Tibial artery (tissue), 4 donors: ENCODE measurements at regions not wholly inside any gene's neighbourhood (a gene's known extent, or its start where the extent isn't known, plus 50 kb on each side); places are given as distances from the start of the nearest gene placed in this dataset.

ENCODE experiments used
- DNase-seq, 2 donors: peaks; one replicate each; pipeline ENCODE4 v3.0.0-alpha.2; 2019
- H3K27ac ChIP-seq, 2 donors: fragments of 200-600 bp; sonication (generic) in 1 of 2; 1 replicate in 1 of 2; 2 replicates in 1 of 2; pipeline ENCODE4 v1.5.1; 2018 to 2019; ENCODE audit warnings: mild to moderate bottlenecking in 1 of 2
- H3K27me3 ChIP-seq, 2 donors: fragments of 200-600 bp; sonication (generic) in 1 of 2; one replicate each; pipeline versions ENCODE4 v1.5.1 to v1.6.0; 2016 to 2019
- H3K36me3 ChIP-seq, 3 donors: fragments of 200-600 bp; sonication (generic) in 2 of 3; one replicate each; pipeline ENCODE4 v1.5.1; 2016 to 2019; ENCODE audit warnings: mild to moderate bottlenecking in 2 of 3
- H3K4me1 ChIP-seq, 4 donors: fragments of 200-600 bp; sonication (generic) in 2 of 4; 1 replicate in 3 of 4; 2 replicates in 1 of 4; pipeline ENCODE4 v1.5.1; 2016 to 2019
- H3K4me3 ChIP-seq, 2 donors: fragments of 200-600 bp; sonication (generic) in 1 of 2; 1 replicate in 1 of 2; 2 replicates in 1 of 2; pipeline ENCODE4 v1.5.1; 2018 to 2019; ENCODE audit warnings: mild to moderate bottlenecking in 2 of 2
- H3K9me3 ChIP-seq, 3 donors: fragments of 200-600 bp; sonication (generic) in 1 of 3; one replicate each; pipeline ENCODE4 v1.5.1; 2016 to 2019
- intact Hi-C: fragments of 100-400 bp; cut with DNase I; formaldehyde crosslinking; loops from one replicate; pipeline ENCODE4 v1.15.0; 2023; ENCODE audit warnings: low total_unique reads
- TF ChIP-seq, protein P1 (sequence below), 2 experiments: fragments of 200-600 bp in 1 of 2; fragments of 450-650 bp in 1 of 2; IDR thresholded peaks; one replicate each; pipeline ENCODE4 v1.5.1; 2017 to 2019; ENCODE audit warnings: antibody characterized with exemption in 2 of 2, mild to moderate bottlenecking in 1 of 2, moderate library complexity in 1 of 2

DNA sequence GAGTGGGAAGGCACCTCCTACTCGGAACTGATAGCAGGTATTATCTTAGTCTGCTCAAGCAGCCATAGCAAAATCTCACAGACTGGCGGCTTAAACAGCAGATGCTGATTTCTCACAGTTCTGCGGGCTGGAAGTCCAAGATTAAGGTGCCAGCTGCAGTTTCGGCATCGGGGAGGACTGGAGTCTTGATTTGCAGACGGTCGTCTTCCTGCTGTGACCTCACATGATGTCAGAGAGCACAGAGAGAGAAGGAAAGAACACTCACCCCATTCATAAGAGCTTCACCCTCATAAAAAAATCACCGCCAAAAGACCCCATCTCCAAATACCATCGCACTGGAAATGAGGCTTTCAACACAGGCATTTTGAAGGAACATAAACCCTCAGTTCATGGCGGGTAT, 216.5 kb upstream of the PITRM1 start:
- no peak overlapping the region for H3K4me3 ChIP-seq
- no peak overlapping the region for H3K27ac ChIP-seq
- DNase-seq, result no peak
- TF ChIP-seq, protein P1, sequence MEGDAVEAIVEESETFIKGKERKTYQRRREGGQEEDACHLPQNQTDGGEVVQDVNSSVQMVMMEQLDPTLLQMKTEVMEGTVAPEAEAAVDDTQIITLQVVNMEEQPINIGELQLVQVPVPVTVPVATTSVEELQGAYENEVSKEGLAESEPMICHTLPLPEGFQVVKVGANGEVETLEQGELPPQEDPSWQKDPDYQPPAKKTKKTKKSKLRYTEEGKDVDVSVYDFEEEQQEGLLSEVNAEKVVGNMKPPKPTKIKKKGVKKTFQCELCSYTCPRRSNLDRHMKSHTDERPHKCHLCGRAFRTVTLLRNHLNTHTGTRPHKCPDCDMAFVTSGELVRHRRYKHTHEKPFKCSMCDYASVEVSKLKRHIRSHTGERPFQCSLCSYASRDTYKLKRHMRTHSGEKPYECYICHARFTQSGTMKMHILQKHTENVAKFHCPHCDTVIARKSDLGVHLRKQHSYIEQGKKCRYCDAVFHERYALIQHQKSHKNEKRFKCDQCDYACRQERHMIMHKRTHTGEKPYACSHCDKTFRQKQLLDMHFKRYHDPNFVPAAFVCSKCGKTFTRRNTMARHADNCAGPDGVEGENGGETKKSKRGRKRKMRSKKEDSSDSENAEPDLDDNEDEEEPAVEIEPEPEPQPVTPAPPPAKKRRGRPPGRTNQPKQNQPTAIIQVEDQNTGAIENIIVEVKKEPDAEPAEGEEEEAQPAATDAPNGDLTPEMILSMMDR (IDR thresholded peaks at IDR 0.05), result no peak
- H3K36me3 ChIP-seq, result no peaks in the 10 kb centered on the region
- no peaks in the 10 kb centered on the region for H3K27me3 ChIP-seq
- no peaks in the 10 kb centered on the region for H3K4me1 ChIP-seq
- peaks cover 0 to 7% (median 0%) of the 10 kb centered on the region in 3 donors for H3K9me3 ChIP-seq
- intact Hi-C loops, result loop anchor here (10.0 kb wide), 1 partner anchor 186 kb away; no protein-coding TSS in a partner anchor

DNA sequence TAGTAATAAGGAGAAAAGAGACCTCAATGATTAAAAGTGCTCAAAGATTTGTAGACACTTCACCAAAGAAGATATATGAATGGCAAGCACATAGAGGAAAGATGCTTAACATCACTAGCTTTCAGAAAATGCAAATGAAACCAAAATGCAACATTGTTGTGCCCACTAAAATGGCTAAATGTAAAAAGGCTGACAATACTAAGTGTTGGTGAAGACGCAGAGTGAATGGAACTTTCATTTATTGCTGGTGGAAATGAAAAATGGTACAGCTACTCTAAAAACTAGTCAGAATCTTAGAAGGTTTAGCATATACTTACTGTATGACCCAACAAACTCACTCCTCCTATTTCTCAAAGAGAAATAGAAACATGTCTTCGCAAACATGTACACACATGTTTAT, 212.9 kb upstream of the PITRM1 start:
- no peaks in the 10 kb centered on the region for H3K36me3 ChIP-seq
- no peak overlapping the region for H3K4me3 ChIP-seq
- peaks cover 0 to 7% (median 0%) of the 10 kb centered on the region in 3 donors for H3K9me3 ChIP-seq
- intact Hi-C loops, result loop anchor here (10.0 kb wide), 1 partner anchor 189 kb away; no protein-coding TSS in a partner anchor
- no peak for DNase-seq
- no peaks in the 10 kb centered on the region for H3K27me3 ChIP-seq
- H3K27ac ChIP-seq, result no peak overlapping the region
- H3K4me1 ChIP-seq, result no peaks in the 10 kb centered on the region
- TF ChIP-seq, protein P1 (IDR thresholded peaks at IDR 0.05), result no peak

DNA sequence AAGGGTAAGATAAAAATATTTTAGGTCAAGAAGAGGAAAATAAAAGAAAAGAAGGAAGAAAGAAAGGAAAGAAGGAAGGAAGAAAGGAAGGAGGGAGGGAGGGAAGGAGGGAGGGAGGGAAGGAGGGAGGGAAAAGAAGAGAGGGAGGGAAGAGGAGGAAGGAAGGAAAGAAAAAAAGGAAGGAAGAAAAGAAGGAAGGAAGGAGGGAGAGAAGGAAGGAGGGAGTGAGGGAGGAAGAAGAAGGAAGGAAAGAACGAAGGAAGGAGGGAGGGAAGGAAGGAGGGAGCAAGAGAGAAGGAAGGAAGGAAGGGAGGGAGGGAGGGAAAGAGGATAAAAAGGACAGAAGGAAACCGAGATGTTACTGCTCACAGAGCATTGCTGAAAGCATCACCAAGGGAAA, 209.5 kb upstream of the PITRM1 start:
- intact Hi-C loops, result loop anchor here (10.0 kb wide), 1 partner anchor 193 kb away; no protein-coding TSS in a partner anchor
- TF ChIP-seq, protein P1 (IDR thresholded peaks at IDR 0.05), result no peak
- Histone ChIP-seq H3K27ac (no peak overlapping the region), H3K4me1 (no peaks in the 10 kb centered on the region), H3K27me3 (no peaks in the 10 kb centered on the region), H3K4me3 (no peak overlapping the region), H3K9me3 (peaks cover 0 to 10% (median 0%) of the 10 kb centered on the region in 3 donors), H3K36me3 (no peaks in the 10 kb centered on the region)
- no peak for DNase-seq

GRCh38 chr10:3380406-3381050, 207.9 kb upstream of the PITRM1 start:
- intact Hi-C loops, result loop anchor here (10.0 kb wide), 1 partner anchor 194 kb away; no protein-coding TSS in a partner anchor
- Histone ChIP-seq H3K4me1 (no peaks in the 10 kb centered on the region), H3K27me3 (no peaks in the 10 kb centered on the region), H3K9me3 (peaks cover 0 to 10% (median 0%) of the 10 kb centered on the region in 3 donors), H3K4me3 (no peak overlapping the region), H3K36me3 (no peaks in the 10 kb centered on the region), H3K27ac (no peak overlapping the region)
- TF ChIP-seq, protein P1 (IDR thresholded peaks at IDR 0.05), result no peak
- DNase-seq, result no peak

DNA sequence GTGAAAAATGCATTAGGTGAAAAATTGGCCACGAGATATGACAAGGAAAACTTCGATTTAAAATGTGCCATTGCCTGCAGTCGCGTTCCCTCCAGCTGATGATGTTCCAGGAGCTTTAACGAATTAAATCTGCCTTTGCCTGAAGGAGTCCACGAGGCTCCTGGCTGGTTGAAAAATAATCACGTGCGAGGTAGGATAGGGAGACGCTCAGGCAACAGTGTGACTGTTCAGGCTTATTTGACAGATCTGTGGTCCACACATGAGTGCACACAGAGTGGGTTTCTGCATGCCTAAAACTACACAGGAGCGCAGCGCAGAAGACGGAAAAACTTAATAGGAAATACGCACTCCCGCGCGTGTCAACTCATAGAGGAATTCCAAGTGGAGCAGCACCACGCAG, 204.0 kb upstream of the PITRM1 start:
- Histone ChIP-seq H3K4me1 (peaks cover 0 to 7% (median 0%) of the 10 kb centered on the region in 4 donors), H3K27me3 (no peaks in the 10 kb centered on the region), H3K9me3 (peaks cover 0 to 3% (median 0%) of the 10 kb centered on the region in 3 donors), H3K27ac (no peak overlapping the region), H3K36me3 (no peaks in the 10 kb centered on the region), H3K4me3 (no peak overlapping the region)
- no peak for DNase-seq
- intact Hi-C loops, result no loop called here
- TF ChIP-seq, protein P1 (IDR thresholded peaks at IDR 0.05), result no peak
